Cardiac fibroblast (primary cell): ENCODE measurements at regions not wholly inside any gene's neighbourhood (a gene's known extent, or its start where the extent isn't known, plus 50 kb on each side); places are given as distances from the start of the nearest gene placed in this dataset.

Experiments used
- DNase-seq, 2 donors: peaks; one replicate each; pipeline versions ENCODE4 v3.0.0 to v3.0.0-alpha.2; 2010; ENCODE audit warnings: low read depth in 2 of 2
- H3K4me3 ChIP-seq, 2 donors: replicated peaks in 1 of 2; 1 replicate in 1 of 2; 2 replicates in 1 of 2; pipeline ENCODE4 v1.5.1; 2011; ENCODE audit warnings: low read depth in 2 of 2, low read length in 2 of 2, mild to moderate bottlenecking in 2 of 2, moderate library complexity in 1 of 2
- CTCF ChIP-seq: IDR thresholded peaks from one replicate; pipeline ENCODE4 v1.5.1; 2011; ENCODE audit warnings: low read depth, mild to moderate bottlenecking, low read length, inconsistent platforms

GRCh38 chr11:116650052-116650451 lies 122.7 kb downstream of the BUD13 start:
- DNase-seq: no peak
- H3K4me3 ChIP-seq: no peak overlapping the region
- no peak for TF ChIP-seq CTCF

GRCh38 chr11:116649268-116649667 lies 123.5 kb downstream of the BUD13 start:
- TF ChIP-seq CTCF: no peak
- H3K4me3 ChIP-seq: no peak overlapping the region
- no peak for DNase-seq

GRCh38 chr11:116648247-116649174 lies 124.3 kb downstream of the BUD13 start:
- no peak overlapping the region for H3K4me3 ChIP-seq
- no peak for DNase-seq
- no peak for TF ChIP-seq CTCF

GRCh38 chr11:116647305-116648080 lies 125.3 kb downstream of the BUD13 start:
- H3K4me3 ChIP-seq: no peak overlapping the region
- DNase-seq: no peak
- no peak for TF ChIP-seq CTCF

- DNase-seq: no peak
- TF ChIP-seq CTCF: no peak
- H3K4me3 ChIP-seq: no peak overlapping the region
Observed at GRCh38 chr11:116646191-116646590, 126.6 kb downstream of the BUD13 start.

- no peak overlapping the region for H3K4me3 ChIP-seq
- no peak for DNase-seq
- TF ChIP-seq CTCF: no peak
Observed at GRCh38 chr11:116644941-116645305, 127.9 kb downstream of the BUD13 start.
